Endodermal cell (in vitro differentiated cells): ENCODE measurements at regions not wholly inside any gene's neighbourhood (a gene's known extent, or its start where the extent isn't known, plus 50 kb on each side); places are given as distances from the start of the nearest gene placed in this dataset.

ENCODE experiments used
- DNase-seq: peaks from one replicate; pipeline ENCODE4 v3.0.0-alpha.2; 2017
- H3K27ac ChIP-seq: 2 replicates; pipeline ENCODE4 v1.5.1; 2013; ENCODE audit warnings: mild to moderate bottlenecking, low read depth, low read length, moderate library complexity
- H3K27me3 ChIP-seq: 2 replicates; pipeline ENCODE4 v1.6.1; 2013; ENCODE audit warnings: mild to moderate bottlenecking, low read length, moderate library complexity; ENCODE audit not compliant: insufficient read depth, control insufficient read depth, poor library complexity, severe bottlenecking
- H3K36me3 ChIP-seq: 2 replicates; pipeline ENCODE4 v1.7.0; 2013; ENCODE audit warnings: mild to moderate bottlenecking, low read length, moderate library complexity; ENCODE audit not compliant: control insufficient read depth, insufficient read depth
- H3K4me1 ChIP-seq: one replicate; pipeline ENCODE4 v1.7.0; 2013; ENCODE audit warnings: low read length; ENCODE audit not compliant: control insufficient read depth, insufficient read depth
- H3K4me3 ChIP-seq: 2 replicates; pipeline ENCODE4 v1.5.1; 2013; ENCODE audit warnings: mild to moderate bottlenecking, low read length, moderate library complexity
- H3K9ac ChIP-seq: 2 replicates; pipeline ENCODE4 v1.6.1; 2013; ENCODE audit warnings: mild to moderate bottlenecking, low read length, moderate library complexity; ENCODE audit not compliant: poor library complexity, severe bottlenecking; ENCODE audit errors: extremely low read depth
- H3K9me3 ChIP-seq: 2 replicates; pipeline ENCODE4 v1.6.1; 2013; ENCODE audit warnings: mild to moderate bottlenecking, low read length, moderate library complexity; ENCODE audit not compliant: control insufficient read depth
- H3K27ac Mint-ChIP-seq: 2 replicates; pipeline ENCODE4 v1.8.0; 2020; ENCODE audit warnings: mixed read lengths
- H3K27me3 Mint-ChIP-seq: 2 replicates; pipeline ENCODE4 v1.8.0; 2021; ENCODE audit warnings: mild to moderate bottlenecking, mixed read lengths; ENCODE audit not compliant: insufficient read depth
- H3K36me3 Mint-ChIP-seq: 2 replicates; pipeline ENCODE4 v1.8.0; 2020; ENCODE audit warnings: low read depth, mixed read lengths
- H3K4me1 Mint-ChIP-seq: 2 replicates; pipeline ENCODE4 v1.8.0; 2020; ENCODE audit warnings: mixed read lengths
- H3K4me3 Mint-ChIP-seq: 2 replicates; pipeline ENCODE4 v1.8.0; 2020; ENCODE audit warnings: mild to moderate bottlenecking, moderate library complexity, mixed read lengths
- H3K9me3 Mint-ChIP-seq: 2 replicates; pipeline ENCODE4 v1.8.0; 2020; ENCODE audit warnings: mild to moderate bottlenecking, mixed read lengths
- CTCF ChIP-seq: fragments of 200-600 bp; sonication (generic); conservative IDR thresholded peaks from 2 replicates; pipeline ENCODE4 v1.5.0; 2021; ENCODE audit warnings: antibody characterized with exemption, mild to moderate bottlenecking
- WGBS, 2 experiments: methylation state at CpG; one replicate each; pipeline versions ENCODE4 v1.1.5 to v1.1.7; 2013; ENCODE audit warnings: missing lambda C conversion rate in 2 of 2, mixed read lengths in 1 of 2; ENCODE audit not compliant: insufficient coverage in 1 of 2, insufficient read length in 1 of 2; 5-methylcytosine and 5-hydroxymethylcytosine counted together

DNA sequence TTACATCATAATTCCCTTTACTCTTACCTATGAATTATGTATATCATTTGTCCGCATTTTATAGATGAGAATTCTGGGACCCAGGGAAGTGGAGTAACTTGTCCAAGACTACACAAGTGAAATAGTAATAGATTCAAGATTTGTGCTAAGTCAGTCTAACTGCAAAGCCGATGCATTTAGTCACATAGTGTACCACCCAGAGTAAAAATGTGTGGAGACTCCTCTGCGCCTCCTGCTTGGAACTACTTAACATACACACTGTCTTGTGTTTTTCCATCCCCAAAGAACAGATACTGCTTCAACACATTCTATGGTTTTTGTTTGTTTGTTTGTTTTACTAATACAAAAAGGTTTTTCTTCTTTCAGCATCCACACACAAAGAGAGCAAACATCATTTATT lies 729.8 kb downstream of the PRELID2 start:
- Mint-ChIP-seq H3K4me1 (no peaks in the 10 kb centered on the region), H3K4me3 (no peak overlapping the region), H3K9me3 (no peaks in the 10 kb centered on the region), H3K36me3 (no peaks in the 10 kb centered on the region), H3K27me3 (no peaks in the 10 kb centered on the region), H3K27ac (no peak overlapping the region)
- Histone ChIP-seq H3K4me3 (no peak overlapping the region), H3K9ac (no peak overlapping the region), H3K27ac (no peak overlapping the region), H3K36me3 (no peaks in the 10 kb centered on the region), H3K9me3 (no peaks in the 10 kb centered on the region), H3K4me1 (no peaks in the 10 kb centered on the region), H3K27me3 (no peaks in the 10 kb centered on the region)
- no peak for TF ChIP-seq CTCF
- DNase-seq: no peak
- WGBS, 2 experiments: 89% methylated on average over 3 of the region's 3 CpGs; no CpG with 5 or more reads in 1 of the 2 experiments

GRCh38 chr5:145104106-145104505 lies 731.0 kb downstream of the PRELID2 start:
- H3K9me3 ChIP-seq: no peaks in the 10 kb centered on the region
- no peak for TF ChIP-seq CTCF
- Mint-ChIP-seq H3K9me3 (no peaks in the 10 kb centered on the region), H3K36me3 (no peaks in the 10 kb centered on the region), H3K27ac (no peak overlapping the region), H3K4me1 (no peaks in the 10 kb centered on the region), H3K27me3 (no peaks in the 10 kb centered on the region), H3K4me3 (no peak overlapping the region)
- H3K27ac ChIP-seq: no peak overlapping the region
- no peaks in the 10 kb centered on the region for H3K4me1 ChIP-seq
- H3K27me3 ChIP-seq: no peaks in the 10 kb centered on the region
- no peak overlapping the region for H3K9ac ChIP-seq
- H3K4me3 ChIP-seq: no peak overlapping the region
- no peak for DNase-seq
- no peaks in the 10 kb centered on the region for H3K36me3 ChIP-seq

GRCh38 chr5:145101246-145101645 lies 733.9 kb downstream of the PRELID2 start:
- 86% methylated on average over 3 of the region's 3 CpGs; no CpG with 5 or more reads in 1 of the 2 experiments for WGBS, 2 experiments
- H3K9me3 Mint-ChIP-seq: peaks cover 7% of the 10 kb centered on the region
- TF ChIP-seq CTCF: peak; percentile 83

More at GRCh38 chr5:145101246-145101645, 733.9 kb downstream of the PRELID2 start:
- no peak overlapping the region for H3K4me3 ChIP-seq
- Mint-ChIP-seq H3K4me1 (peaks cover 6% of the 10 kb centered on the region), H3K36me3 (no peaks in the 10 kb centered on the region), H3K4me3 (no peak overlapping the region), H3K27me3 (no peaks in the 10 kb centered on the region), H3K27ac (no peak overlapping the region)
- H3K9ac ChIP-seq: no peak overlapping the region
- H3K36me3 ChIP-seq: no peaks in the 10 kb centered on the region
- no peaks in the 10 kb centered on the region for H3K4me1 ChIP-seq
- no peak overlapping the region for H3K27ac ChIP-seq
- H3K9me3 ChIP-seq: no peaks in the 10 kb centered on the region
- no peaks in the 10 kb centered on the region for H3K27me3 ChIP-seq
- no peak for DNase-seq
